ENCODE measurements at regions not wholly inside any gene's neighbourhood (a gene's known extent, or its start where the extent isn't known, plus 50 kb on each side); places are given as distances from the start of the nearest gene placed in this dataset.

GRCh38 chr15:38692789-38693062, 128.1 kb upstream of the RASGRP1 start:
- H3K27ac ChIP-seq (ENCODE audit: low read depth, low read length), result no peak overlapping the region
- no peak overlapping the region for H2BK120ac ChIP-seq (replicated peaks; ENCODE audit: low read depth, low read length)
- H3K36me3 ChIP-seq (ENCODE audit: control insufficient read depth in 2 of 4, insufficient read depth in 4 of 4, low read length in 3 of 4), result no peaks in the 10 kb centered on the region
- H2AFZ ChIP-seq (ENCODE audit: low read length), result no peak overlapping the region
- H3K23ac ChIP-seq (ENCODE audit: insufficient read length), result no peak overlapping the region
- H4K5ac ChIP-seq (ENCODE audit: insufficient read length, low read depth, low read length), result no peak overlapping the region
- no peaks in the 10 kb centered on the region for H3K79me1 ChIP-seq (ENCODE audit: low read depth, low read length)
- H3K18ac ChIP-seq (ENCODE audit: extremely low read depth, low read length), result no peak overlapping the region
- FAIRE-seq (no peak), DNase-seq (ENCODE audit: low read depth in 1 of 2, low spot score in 2 of 2) (no peak)
- no peak overlapping the region for H2BK20ac ChIP-seq (ENCODE audit: low read length)
- no peak overlapping the region for H4K91ac ChIP-seq (replicated peaks; ENCODE audit: insufficient read length, low read length)
- H3K14ac ChIP-seq (ENCODE audit: insufficient read length), result no peak overlapping the region
- ChIA-PET POLR2A (ENCODE audit: partially characterized antibody) (no interaction called here), CTCF (ENCODE audit: partially characterized antibody) (interaction anchor here (0.7 to 7.4 kb wide), 9 partner anchors 7 to 619 kb away, joined by 3 to 72 read pairs (median 15); partner anchors contain the start of gene RASGRP1)
- no peak overlapping the region for H3K4me3 ChIP-seq (ENCODE audit: extremely low read depth in 1 of 4, insufficient read depth in 2 of 4, low read depth in 3 of 4, low read length in 4 of 4)
- H3K9me3 ChIP-seq (ENCODE audit: insufficient read depth in 2 of 2, low read depth in 1 of 2, low read length in 1 of 2), result no peaks in the 10 kb centered on the region
- no peaks in the 10 kb centered on the region; a peak in 1 of 7 replicates for H3K27me3 ChIP-seq (replicated peaks in 1 of 4; ENCODE audit: control insufficient read depth in 3 of 4, extremely low read depth in 1 of 4, insufficient read depth in 3 of 4, low read length in 3 of 4)
- H2BK15ac ChIP-seq (ENCODE audit: low read length), result no peak overlapping the region
- H3K56ac ChIP-seq (replicated peaks; ENCODE audit: insufficient read length, low read depth, low read length), result no peak overlapping the region
- H3K4ac ChIP-seq (replicated peaks; ENCODE audit: insufficient read length, low read depth, low read length), result no peak overlapping the region
- no peak for TF ChIP-seq NRF1 (IDR thresholded peaks at IDR 0.05; ENCODE audit: low read depth, low read length)
- no peak for TF ChIP-seq EGR1 (IDR thresholded peaks at IDR 0.05; ENCODE audit: borderline replicate concordance, low read depth, low read length)
- no peak for TF ChIP-seq BACH1 (IDR thresholded peaks at IDR 0.05; ENCODE audit: low read length)
- TF ChIP-seq SP2 (IDR thresholded peaks at IDR 0.05; ENCODE audit: low read length), result no peak
- TF ChIP-seq RBBP5 (IDR thresholded peaks at IDR 0.05; ENCODE audit: borderline replicate concordance, low read depth, low read length), result no peak
- TF ChIP-seq SIRT6 (IDR thresholded peaks at IDR 0.05; ENCODE audit: low read length), result no peak
- no peak for TF ChIP-seq HDAC6 (IDR thresholded peaks at IDR 0.05; ENCODE audit: low read depth, low read length)
- no peak for TF ChIP-seq POLR2AphosphoS5 (IDR thresholded peaks at IDR 0.05; ENCODE audit: low read depth, low read length)
- no peaks in the 10 kb centered on the region for H3K79me2 ChIP-seq (ENCODE audit: control insufficient read depth in 1 of 2, insufficient read depth in 2 of 2, low read length in 2 of 2)
- H3K4me2 ChIP-seq (ENCODE audit: insufficient read depth in 1 of 2, low read depth in 2 of 2, low read length in 2 of 2), result no peak overlapping the region
- H3K4me1 ChIP-seq (replicated peaks in 1 of 4; ENCODE audit: control insufficient read depth in 3 of 4, insufficient read depth in 4 of 4, low read length in 3 of 4), result peaks cover 0 to 4% (median 0%) of the 10 kb centered on the region in 4 experiments; a peak in 1 of 7 replicates
- 94% methylated on average over 3 of the region's 3 CpGs; no CpG with 5 or more reads in 1 of the 2 experiments for WGBS, 2 experiments (ENCODE audit: extremely low coverage in 1 of 2, insufficient coverage in 1 of 2, insufficient read length in 1 of 2, insufficient replicate concordance in 2 of 2, low coverage in 1 of 2, low lambda C conversion rate in 2 of 2, missing lambda C conversion rate in 1 of 2)
- H2AK5ac ChIP-seq (ENCODE audit: low read depth, low read length), result no peak overlapping the region
- no peaks in the 10 kb centered on the region for H4K20me1 ChIP-seq (replicated peaks in 1 of 2; ENCODE audit: control insufficient read depth in 1 of 2, insufficient read depth in 2 of 2, low read length in 2 of 2)
- H4K8ac ChIP-seq (ENCODE audit: extremely low read depth, insufficient read depth, low read length), result no peak overlapping the region
- no peak overlapping the region for H2BK12ac ChIP-seq (ENCODE audit: low read depth, low read length)
- no peak overlapping the region for H3K9ac ChIP-seq (replicated peaks in 1 of 4; ENCODE audit: extremely low read depth in 1 of 4, low read depth in 3 of 4, low read length in 3 of 4)
- H2BK5ac ChIP-seq (ENCODE audit: low read depth, low read length), result no peak overlapping the region
- H3K23me2 ChIP-seq (ENCODE audit: low read depth, low read length), result no peaks in the 10 kb centered on the region
